NCI-H187 treated with DMSO at 0.1 percent for 48 hours (cell line): ENCODE measurements at regions not wholly inside any gene's neighbourhood (a gene's known extent, or its start where the extent isn't known, plus 50 kb on each side); places are given as distances from the start of the nearest gene placed in this dataset.
"Not testable (repeated sequence)": the region's sequence is repeated elsewhere in the genome, so short reads cannot be mapped to it uniquely, and the experiment has no call there.

Experiments used
- DNase-seq: peaks from one replicate; lab custom pipeline; 2025; lab: John Stamatoyannopoulos, UW

DNA sequence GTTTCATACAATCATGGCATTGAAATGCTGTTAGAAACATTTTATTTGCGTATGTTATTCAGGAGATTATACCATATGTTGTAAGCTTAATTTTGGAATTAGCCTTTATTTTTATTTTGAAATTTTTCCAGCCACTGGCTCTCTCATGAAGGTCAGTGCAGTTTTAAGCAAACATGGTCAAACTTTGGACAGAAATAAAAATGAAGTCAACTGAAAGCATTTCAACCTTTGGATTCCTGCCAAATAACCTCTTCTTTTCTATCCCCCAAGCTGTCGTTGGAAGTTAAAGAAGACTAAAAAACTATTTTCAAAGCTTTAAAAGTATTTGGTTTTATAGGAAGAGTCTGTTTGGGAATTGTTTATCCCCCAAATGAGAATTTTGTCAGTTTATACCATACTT is 846.6 kb downstream of the MCTP2 start:
- DNase-seq: no peak

DNA sequence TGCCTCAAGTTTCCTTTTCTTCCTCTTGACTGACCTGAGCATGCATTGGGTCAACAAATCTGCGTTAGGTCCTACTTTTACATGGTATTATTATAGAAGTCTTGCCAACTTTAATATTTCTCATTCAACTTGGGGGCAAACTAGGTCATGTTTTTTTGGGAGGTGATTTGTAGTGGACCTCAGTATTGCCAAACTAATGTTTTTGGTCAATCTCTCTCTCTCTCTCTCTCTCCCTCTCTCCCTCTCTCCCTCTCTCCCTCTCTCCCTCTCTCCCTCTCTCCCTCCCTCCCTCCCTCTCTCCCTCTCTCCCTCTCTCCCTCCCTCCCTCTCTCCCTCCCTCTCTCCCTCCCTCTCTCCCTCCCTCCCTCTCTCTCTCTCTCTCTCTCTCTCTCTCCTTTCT is 848.9 kb downstream of the MCTP2 start:
- DNase-seq: not testable (repeated sequence)

DNA sequence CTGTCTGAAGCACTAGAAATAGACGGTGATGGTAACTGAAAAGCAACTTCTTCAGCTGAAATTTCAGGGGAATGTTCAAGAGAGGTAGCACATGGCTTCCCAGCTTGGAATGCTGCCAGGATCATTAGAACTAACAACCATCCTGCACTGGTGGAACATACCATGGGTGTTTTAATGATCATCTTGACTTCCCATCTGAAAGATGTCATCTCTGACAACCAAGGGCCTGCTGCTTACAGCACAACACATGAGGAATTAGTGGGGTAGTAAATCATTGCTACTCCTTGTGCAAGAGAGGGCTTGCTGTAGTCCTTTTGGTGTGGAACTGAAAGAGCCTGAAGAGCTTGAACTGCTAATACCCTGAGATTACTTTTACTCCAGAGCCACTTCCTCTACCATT is 853.7 kb downstream of the MCTP2 start:
- DNase-seq: no peak

DNA sequence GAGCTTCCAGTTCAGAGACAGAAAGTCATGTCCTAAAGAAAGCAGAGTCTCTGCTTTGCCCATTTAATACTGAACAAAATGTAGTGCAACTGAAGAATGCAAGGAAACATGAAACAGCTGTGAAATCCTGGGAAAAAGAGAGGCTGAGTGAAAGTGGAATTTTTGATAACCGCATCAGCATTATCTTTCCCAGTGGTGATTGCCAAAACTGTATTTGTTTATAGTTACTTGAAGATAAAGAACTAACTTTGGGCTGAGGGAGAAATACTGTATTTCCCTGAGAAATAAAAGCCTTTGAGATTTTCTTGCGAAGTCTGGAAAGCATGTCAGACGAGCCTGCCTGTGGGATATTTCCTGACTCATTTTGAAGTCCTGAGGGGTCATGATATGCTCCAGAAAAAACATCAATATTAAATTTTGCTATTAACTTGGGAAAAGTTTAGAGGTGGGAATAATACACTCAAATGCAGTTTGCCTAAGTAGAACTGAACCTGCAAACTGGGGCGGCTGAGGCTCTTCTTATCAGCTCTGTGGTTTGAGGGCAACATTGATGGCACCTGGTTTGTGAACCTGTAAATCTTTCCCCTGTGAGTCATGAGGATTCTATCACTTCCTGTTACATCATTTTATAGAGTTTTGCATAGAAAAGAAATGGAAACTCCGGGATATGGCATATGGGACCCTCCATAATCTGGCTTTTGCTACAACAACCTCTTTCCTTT is 855.3 kb downstream of the MCTP2 start:
- DNase-seq: no peak

GRCh38 chr15:95087253-95087609 is 855.9 kb downstream of the MCTP2 start:
- DNase-seq: no peak

- DNase-seq: no peak
Observed at GRCh38 chr15:95091444-95091843, 860.1 kb downstream of the MCTP2 start.

GRCh38 chr15:95095250-95095649 is 863.9 kb downstream of the MCTP2 start:
- DNase-seq: no peak

DNA sequence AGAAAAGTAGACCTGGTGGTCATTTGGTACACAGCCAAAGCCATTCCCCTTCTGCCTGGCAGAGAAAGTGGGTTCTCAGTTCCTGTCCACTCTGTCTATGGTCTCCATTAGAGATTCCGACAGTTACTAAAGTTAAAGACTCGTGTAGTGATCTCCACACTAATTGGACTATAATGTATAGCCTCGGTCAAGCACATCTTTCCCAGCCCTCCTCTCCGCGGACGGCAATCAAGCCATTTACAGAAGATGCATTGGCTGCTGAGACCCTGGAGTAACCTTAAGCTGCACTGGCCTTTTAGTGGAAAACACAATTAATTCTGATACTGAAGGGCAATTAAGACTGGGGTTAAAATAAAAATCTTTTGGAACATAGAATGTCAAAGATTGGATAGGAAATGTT is 865.3 kb downstream of the MCTP2 start:
- DNase-seq: no peak

DNA sequence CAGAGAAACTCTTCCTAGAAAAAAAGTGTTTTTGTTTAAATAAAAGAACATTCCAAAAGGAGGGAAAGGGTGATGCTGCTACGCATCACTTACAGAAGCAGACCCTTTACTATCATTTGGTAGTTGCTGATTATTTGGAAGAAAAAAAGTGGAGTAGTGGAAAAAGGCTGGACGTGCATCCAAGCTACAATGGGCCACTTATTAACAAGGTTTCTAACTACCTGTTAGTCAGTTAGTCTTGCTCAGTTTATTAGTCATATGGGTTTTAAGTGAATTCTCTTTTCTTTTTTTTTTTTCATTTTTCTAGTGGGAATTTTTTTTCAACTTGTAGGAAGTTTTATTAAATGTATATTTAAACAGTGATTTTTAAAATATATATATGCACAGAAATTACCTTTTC is 866.0 kb downstream of the MCTP2 start:
- no peak for DNase-seq

GRCh38 chr15:95105229-95105628 is 873.9 kb downstream of the MCTP2 start:
- no peak for DNase-seq

- DNase-seq: no peak
Observed at GRCh38 chr15:95106801-95107200, 875.4 kb downstream of the MCTP2 start.

DNA sequence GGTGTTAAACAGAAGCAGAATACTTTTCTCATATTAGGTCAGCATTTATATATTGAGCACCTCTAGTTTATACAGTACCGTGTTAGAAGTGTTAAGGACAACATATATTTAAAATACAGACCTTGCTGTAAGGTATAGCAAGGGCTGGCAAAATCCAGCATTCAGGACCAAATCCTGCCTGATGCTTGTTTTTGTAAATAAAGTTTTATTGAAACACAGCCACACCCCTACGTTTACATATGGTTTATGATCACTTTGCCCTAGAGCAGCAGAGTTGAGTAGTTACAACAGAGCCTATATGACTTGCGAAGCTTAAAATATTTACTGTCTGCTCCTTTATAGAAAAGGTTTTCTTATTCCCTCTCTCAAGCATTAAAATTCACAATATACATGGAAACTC is 877.3 kb downstream of the MCTP2 start:
- DNase-seq: no peak

GRCh38 chr15:95111969-95112368 is 880.6 kb downstream of the MCTP2 start:
- DNase-seq: no peak

- no peak for DNase-seq
Observed at GRCh38 chr15:95113041-95113440, 881.7 kb downstream of the MCTP2 start.

GRCh38 chr15:95119041-95119610 is 887.8 kb downstream of the MCTP2 start:
- no peak for DNase-seq

GRCh38 chr15:95120595-95120994 is 889.2 kb downstream of the MCTP2 start:
- no peak for DNase-seq

DNA sequence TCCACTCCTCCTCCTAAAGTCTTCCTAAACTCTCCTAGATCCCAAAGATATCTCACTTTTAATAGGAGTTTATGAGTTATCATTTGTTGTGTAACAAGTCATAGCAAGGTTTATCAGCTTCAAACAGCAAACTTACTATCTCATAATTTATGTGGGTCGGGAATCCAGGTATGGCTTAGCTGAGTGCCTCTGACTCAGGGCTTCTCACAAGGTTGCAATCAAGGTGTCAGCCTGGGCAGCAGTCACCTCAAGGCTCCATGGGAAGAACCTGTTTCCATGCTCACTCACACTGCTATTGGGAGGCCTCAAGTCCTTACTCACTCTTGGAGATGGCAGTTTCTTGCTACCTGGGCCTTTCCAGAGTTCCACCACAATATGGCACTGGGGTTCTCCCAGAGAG is 889.8 kb downstream of the MCTP2 start:
- DNase-seq: no peak

GRCh38 chr15:95125803-95126202 is 894.4 kb downstream of the MCTP2 start:
- DNase-seq: no peak

- no peak for DNase-seq
Observed at GRCh38 chr15:95127356-95127755, 896.0 kb downstream of the MCTP2 start.

GRCh38 chr15:95129574-95129973 is 898.2 kb downstream of the MCTP2 start:
- DNase-seq: no peak

GRCh38 chr15:95131131-95131556 is 899.8 kb downstream of the MCTP2 start:
- DNase-seq: no peak

DNA sequence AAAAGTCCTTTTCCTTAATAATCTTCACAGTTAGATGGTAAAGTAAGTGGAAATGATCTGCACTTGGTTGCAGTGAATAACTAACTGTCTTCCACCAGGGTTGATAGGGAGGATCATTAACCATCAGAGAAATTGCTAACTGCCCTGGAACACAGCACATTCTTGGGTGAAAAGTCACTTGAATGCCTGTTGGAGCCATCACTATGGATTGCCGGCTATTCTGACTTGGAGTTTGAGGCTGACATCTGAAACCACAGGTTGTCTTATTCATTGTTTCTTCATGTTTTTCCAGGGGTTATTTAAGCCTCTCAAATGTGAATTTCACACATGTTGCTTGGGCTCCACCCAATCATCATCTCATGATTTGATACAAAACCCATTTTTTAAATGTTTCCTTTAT is 901.4 kb downstream of the MCTP2 start:
- no peak for DNase-seq

DNA sequence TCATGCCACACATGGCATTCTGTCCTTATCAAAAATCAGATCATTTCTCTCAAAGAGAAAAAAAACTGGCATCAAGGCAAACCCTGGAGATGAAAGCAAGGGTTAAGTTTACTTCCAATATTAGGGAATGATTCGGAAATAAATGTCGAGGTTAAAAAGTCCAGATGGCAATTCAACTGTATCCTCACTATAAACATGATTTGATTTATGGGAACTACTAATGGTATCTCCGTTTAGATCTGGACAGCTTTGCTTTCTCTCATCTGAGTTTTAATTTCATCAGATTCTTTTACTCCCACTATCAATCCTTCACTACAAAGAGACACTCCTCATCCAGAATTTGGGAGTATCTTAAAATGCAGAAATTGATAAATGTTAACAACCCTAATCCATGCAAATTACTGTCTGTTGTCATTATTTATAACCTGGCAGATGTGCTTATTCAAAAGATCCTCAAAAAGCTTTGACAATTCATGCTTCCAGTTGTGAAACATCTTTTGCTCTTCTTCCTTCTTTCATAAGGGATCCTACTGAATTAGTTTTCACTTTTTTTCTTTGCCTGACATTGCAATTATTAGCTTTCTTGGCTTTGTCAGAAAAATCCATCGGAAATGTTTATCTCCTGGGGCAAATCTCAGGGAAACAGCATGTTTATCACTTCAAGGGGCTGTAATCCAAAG is 903.2 kb downstream of the MCTP2 start:
- DNase-seq: no peak
